ENCODE measurements at regions not wholly inside any gene's neighbourhood (a gene's known extent, or its start where the extent isn't known, plus 50 kb on each side); places are given as distances from the start of the nearest gene placed in this dataset.
"Not testable (repeated sequence)": the region's sequence is repeated elsewhere in the genome, so short reads cannot be mapped to it uniquely, and the experiment has no call there.

GRCh38 chr5:27465140-27465539 lies 426.8 kb upstream of the CDH9 start:
- Histone ChIP-seq H3K27me3 (ENCODE audit: control insufficient read depth, insufficient read depth, low read length) (no peaks in the 10 kb centered on the region), H3K4me3 (ENCODE audit: low read depth, low read length) (no peak overlapping the region), H3K4me1 (ENCODE audit: control insufficient read depth, insufficient read depth, low read length) (no peaks in the 10 kb centered on the region), H3K27ac (ENCODE audit: low read depth, low read length) (no peak overlapping the region), H3K36me3 (ENCODE audit: control insufficient read depth, insufficient read depth, low read length) (no peaks in the 10 kb centered on the region), H3K9me3 (ENCODE audit: control insufficient read depth, insufficient read depth, low read length) (no peaks in the 10 kb centered on the region)
- WGBS (ENCODE audit: insufficient coverage): 87% methylated on average over 2 of the region's 5 CpGs
- no peak for DNase-seq (ENCODE audit: low read depth in 4 of 6, low spot score in 6 of 6)

GRCh38 chr5:27463446-27464149 lies 425.2 kb upstream of the CDH9 start:
- H3K9me3 ChIP-seq (ENCODE audit: control insufficient read depth, insufficient read depth, low read length): no peaks in the 10 kb centered on the region
- DNase-seq (ENCODE audit: low read depth in 4 of 6, low spot score in 6 of 6): no peak
- no peaks in the 10 kb centered on the region for H3K27me3 ChIP-seq (ENCODE audit: control insufficient read depth, insufficient read depth, low read length)
- H3K27ac ChIP-seq (ENCODE audit: low read depth, low read length): no peak overlapping the region
- H3K36me3 ChIP-seq (ENCODE audit: control insufficient read depth, insufficient read depth, low read length): no peaks in the 10 kb centered on the region
- no peak overlapping the region for H3K4me3 ChIP-seq (ENCODE audit: low read depth, low read length)
- no peaks in the 10 kb centered on the region for H3K4me1 ChIP-seq (ENCODE audit: control insufficient read depth, insufficient read depth, low read length)
- WGBS (ENCODE audit: insufficient coverage): 76% methylated on average over 4 of the region's 8 CpGs

- WGBS (ENCODE audit: insufficient coverage): 86% methylated on average over 4 of the region's 7 CpGs
- Histone ChIP-seq H3K27me3 (ENCODE audit: control insufficient read depth, insufficient read depth, low read length) (no peaks in the 10 kb centered on the region), H3K4me3 (ENCODE audit: low read depth, low read length) (no peak overlapping the region), H3K9me3 (ENCODE audit: control insufficient read depth, insufficient read depth, low read length) (no peaks in the 10 kb centered on the region), H3K27ac (ENCODE audit: low read depth, low read length) (no peak overlapping the region), H3K36me3 (ENCODE audit: control insufficient read depth, insufficient read depth, low read length) (no peaks in the 10 kb centered on the region), H3K4me1 (ENCODE audit: control insufficient read depth, insufficient read depth, low read length) (no peaks in the 10 kb centered on the region)
- DNase-seq (ENCODE audit: low read depth in 4 of 6, low spot score in 6 of 6): no peak
These were observed 424.6 kb upstream of the CDH9 start for GRCh38 chr5:27462936-27463335.

- Histone ChIP-seq H3K4me1 (ENCODE audit: control insufficient read depth, insufficient read depth, low read length) (no peaks in the 10 kb centered on the region), H3K36me3 (ENCODE audit: control insufficient read depth, insufficient read depth, low read length) (no peaks in the 10 kb centered on the region), H3K27me3 (ENCODE audit: control insufficient read depth, insufficient read depth, low read length) (no peaks in the 10 kb centered on the region), H3K4me3 (ENCODE audit: low read depth, low read length) (no peak overlapping the region), H3K9me3 (ENCODE audit: control insufficient read depth, insufficient read depth, low read length) (no peaks in the 10 kb centered on the region), H3K27ac (ENCODE audit: low read depth, low read length) (no peak overlapping the region)
- no CpG with 5 or more reads among the region's 1 CpG for WGBS (ENCODE audit: insufficient coverage)
- no peak for DNase-seq (ENCODE audit: low read depth in 4 of 6, low spot score in 6 of 6)
These were observed 419.9 kb upstream of the CDH9 start for GRCh38 chr5:27458287-27458686.

GRCh38 chr5:27451377-27451776 lies 413.0 kb upstream of the CDH9 start:
- no peak overlapping the region for H3K27ac ChIP-seq (ENCODE audit: low read depth, low read length)
- H3K4me1 ChIP-seq (ENCODE audit: control insufficient read depth, insufficient read depth, low read length): no peaks in the 10 kb centered on the region
- no peaks in the 10 kb centered on the region for H3K27me3 ChIP-seq (ENCODE audit: control insufficient read depth, insufficient read depth, low read length)
- peaks cover under 1% of the 10 kb centered on the region for H3K9me3 ChIP-seq (ENCODE audit: control insufficient read depth, insufficient read depth, low read length)
- peak in 1 of 6 donors; percentile 68 for DNase-seq (ENCODE audit: low read depth in 4 of 6, low spot score in 6 of 6)
- no peak overlapping the region for H3K4me3 ChIP-seq (ENCODE audit: low read depth, low read length)
- WGBS (ENCODE audit: insufficient coverage): no CpG with 5 or more reads among the region's 1 CpG
- H3K36me3 ChIP-seq (ENCODE audit: control insufficient read depth, insufficient read depth, low read length): no peaks in the 10 kb centered on the region

GRCh38 chr5:27450607-27451006 lies 412.2 kb upstream of the CDH9 start:
- Histone ChIP-seq H3K9me3 (ENCODE audit: control insufficient read depth, insufficient read depth, low read length) (peaks cover 2% of the 10 kb centered on the region), H3K36me3 (ENCODE audit: control insufficient read depth, insufficient read depth, low read length) (no peaks in the 10 kb centered on the region), H3K4me3 (ENCODE audit: low read depth, low read length) (no peak overlapping the region), H3K27ac (ENCODE audit: low read depth, low read length) (no peak overlapping the region), H3K27me3 (ENCODE audit: control insufficient read depth, insufficient read depth, low read length) (no peaks in the 10 kb centered on the region), H3K4me1 (ENCODE audit: control insufficient read depth, insufficient read depth, low read length) (no peaks in the 10 kb centered on the region)
- WGBS (ENCODE audit: insufficient coverage): no CpG with 5 or more reads among the region's 3 CpGs
- no peak for DNase-seq (ENCODE audit: low read depth in 4 of 6, low spot score in 6 of 6)

GRCh38 chr5:27439383-27439782 lies 401.0 kb upstream of the CDH9 start:
- not testable (repeated sequence) for H3K4me1 ChIP-seq (ENCODE audit: control insufficient read depth, insufficient read depth, low read length); H3K36me3 ChIP-seq (ENCODE audit: control insufficient read depth, insufficient read depth, low read length); H3K9me3 ChIP-seq (ENCODE audit: control insufficient read depth, insufficient read depth, low read length); DNase-seq (ENCODE audit: low read depth in 4 of 6, low spot score in 6 of 6); H3K4me3 ChIP-seq (ENCODE audit: low read depth, low read length); H3K27me3 ChIP-seq (ENCODE audit: control insufficient read depth, insufficient read depth, low read length); H3K27ac ChIP-seq (ENCODE audit: low read depth, low read length)
- 95% methylated on average over 19 of the region's 20 CpGs for WGBS (ENCODE audit: insufficient coverage)

- H3K27ac ChIP-seq (ENCODE audit: low read depth, low read length): no peak overlapping the region
- WGBS (ENCODE audit: insufficient coverage): no CpG with 5 or more reads among the region's 2 CpGs
- H3K9me3 ChIP-seq (ENCODE audit: control insufficient read depth, insufficient read depth, low read length): no peaks in the 10 kb centered on the region
- H3K4me3 ChIP-seq (ENCODE audit: low read depth, low read length): no peak overlapping the region
- H3K4me1 ChIP-seq (ENCODE audit: control insufficient read depth, insufficient read depth, low read length): no peaks in the 10 kb centered on the region
- DNase-seq (ENCODE audit: low read depth in 4 of 6, low spot score in 6 of 6): no peak
- no peaks in the 10 kb centered on the region for H3K27me3 ChIP-seq (ENCODE audit: control insufficient read depth, insufficient read depth, low read length)
- H3K36me3 ChIP-seq (ENCODE audit: control insufficient read depth, insufficient read depth, low read length): no peaks in the 10 kb centered on the region
These were observed 399.3 kb upstream of the CDH9 start for GRCh38 chr5:27437594-27438200.

GRCh38 chr5:27434335-27434734 lies 395.9 kb upstream of the CDH9 start:
- no peaks in the 10 kb centered on the region for H3K4me1 ChIP-seq (ENCODE audit: control insufficient read depth, insufficient read depth, low read length)
- DNase-seq (ENCODE audit: low read depth in 4 of 6, low spot score in 6 of 6): no peak
- WGBS (ENCODE audit: insufficient coverage): no CpG with 5 or more reads among the region's 4 CpGs
- H3K36me3 ChIP-seq (ENCODE audit: control insufficient read depth, insufficient read depth, low read length): no peaks in the 10 kb centered on the region
- H3K27me3 ChIP-seq (ENCODE audit: control insufficient read depth, insufficient read depth, low read length): no peaks in the 10 kb centered on the region
- peaks cover 2% of the 10 kb centered on the region for H3K9me3 ChIP-seq (ENCODE audit: control insufficient read depth, insufficient read depth, low read length)
- no peak overlapping the region for H3K4me3 ChIP-seq (ENCODE audit: low read depth, low read length)
- H3K27ac ChIP-seq (ENCODE audit: low read depth, low read length): no peak overlapping the region

GRCh38 chr5:27414099-27414498 lies 375.7 kb upstream of the CDH9 start:
- H3K36me3 ChIP-seq (ENCODE audit: control insufficient read depth, insufficient read depth, low read length): no peaks in the 10 kb centered on the region
- H3K9me3 ChIP-seq (ENCODE audit: control insufficient read depth, insufficient read depth, low read length): peaks cover 5% of the 10 kb centered on the region
- WGBS (ENCODE audit: insufficient coverage): no CpG with 5 or more reads among the region's 1 CpG
- H3K27me3 ChIP-seq (ENCODE audit: control insufficient read depth, insufficient read depth, low read length): no peaks in the 10 kb centered on the region
- no peak overlapping the region for H3K27ac ChIP-seq (ENCODE audit: low read depth, low read length)
- H3K4me3 ChIP-seq (ENCODE audit: low read depth, low read length): no peak overlapping the region
- H3K4me1 ChIP-seq (ENCODE audit: control insufficient read depth, insufficient read depth, low read length): no peaks in the 10 kb centered on the region
- no peak for DNase-seq (ENCODE audit: low read depth in 4 of 6, low spot score in 6 of 6)

All from spinal cord (tissue), 9 donors.